ENCODE measurements at regions not wholly inside any gene's neighbourhood (a gene's known extent, or its start where the extent isn't known, plus 50 kb on each side); places are given as distances from the start of the nearest gene placed in this dataset.

GRCh38 chrY:15478348-15478963 is 954.1 kb downstream of the NLGN4Y start:
- ATAC-seq: no peak
- DNase-seq (ENCODE audit: low spot score): no peak

- ATAC-seq: no peak
- DNase-seq (ENCODE audit: low spot score): no peak
These were observed 976.2 kb downstream of the NLGN4Y start for GRCh38 chrY:15500536-15500935.

GRCh38 chrY:15501181-15501580 is 976.9 kb downstream of the NLGN4Y start:
- ATAC-seq (no peak), DNase-seq (ENCODE audit: low spot score) (no peak)

GRCh38 chrY:15510288-15510687 is 986.0 kb downstream of the NLGN4Y start:
- ATAC-seq: no peak

GRCh38 chrY:15510984-15511650 is 986.8 kb downstream of the NLGN4Y start:
- no peak for DNase-seq (ENCODE audit: low spot score)
- ATAC-seq: no peak

More at GRCh38 chrY:15510288-15510687, 986.0 kb downstream of the NLGN4Y start:
- DNase-seq (ENCODE audit: low spot score): no peak

GRCh38 chrY:15535131-15535530 is 1010.8 kb downstream of the NLGN4Y start:
- ATAC-seq (no peak), DNase-seq (ENCODE audit: low spot score) (no peak)

- ATAC-seq (no peak), DNase-seq (ENCODE audit: low spot score) (no peak)
These were observed 1011.6 kb downstream of the NLGN4Y start for GRCh38 chrY:15535784-15536511.

GRCh38 chrY:15540516-15540915 is 1016.2 kb downstream of the NLGN4Y start:
- DNase-seq (ENCODE audit: low spot score) (no peak), ATAC-seq (no peak)

GRCh38 chrY:15546177-15546754 is 1021.9 kb downstream of the NLGN4Y start:
- DNase-seq (ENCODE audit: low spot score): no peak
- no peak for ATAC-seq

GRCh38 chrY:15552074-15552473 is 1027.7 kb downstream of the NLGN4Y start:
- ATAC-seq (no peak), DNase-seq (ENCODE audit: low spot score) (no peak)

- no peak for DNase-seq (ENCODE audit: low spot score)
- no peak for ATAC-seq
These were observed 1030.7 kb downstream of the NLGN4Y start for GRCh38 chrY:15554991-15555390.

GRCh38 chrY:15559169-15559568 is 1034.8 kb downstream of the NLGN4Y start:
- ATAC-seq (no peak), DNase-seq (ENCODE audit: low spot score) (no peak)

GRCh38 chrY:15560840-15561239 is 1036.5 kb downstream of the NLGN4Y start:
- DNase-seq (ENCODE audit: low spot score) (no peak), ATAC-seq (no peak)

GRCh38 chrY:15561501-15562289 is 1037.4 kb downstream of the NLGN4Y start:
- ATAC-seq (no peak), DNase-seq (ENCODE audit: low spot score) (no peak)

- ATAC-seq (no peak), DNase-seq (ENCODE audit: low spot score) (no peak)
These were observed 1053.6 kb downstream of the NLGN4Y start for GRCh38 chrY:15577886-15578285.

GRCh38 chrY:15578761-15579160 is 1054.4 kb downstream of the NLGN4Y start:
- DNase-seq (ENCODE audit: low spot score) (no peak), ATAC-seq (no peak)

- DNase-seq (ENCODE audit: low spot score) (no peak), ATAC-seq (no peak)
These were observed 1054.9 kb downstream of the NLGN4Y start for GRCh38 chrY:15579245-15579644.

- ATAC-seq (no peak), DNase-seq (ENCODE audit: low spot score) (no peak)
These were observed 1058.8 kb downstream of the NLGN4Y start for GRCh38 chrY:15583111-15583510.

- DNase-seq (ENCODE audit: low spot score) (no peak), ATAC-seq (no peak)
These were observed 1068.6 kb downstream of the NLGN4Y start for GRCh38 chrY:15592957-15593356.

- ATAC-seq (no peak), DNase-seq (ENCODE audit: low spot score) (no peak)
These were observed 1069.3 kb downstream of the NLGN4Y start for GRCh38 chrY:15593476-15594160.
